ENCODE measurements at regions not wholly inside any gene's neighbourhood (a gene's known extent, or its start where the extent isn't known, plus 50 kb on each side); places are given as distances from the start of the nearest gene placed in this dataset.

- POLR2A ChIA-PET: no interaction called here
- no peak for FAIRE-seq
These were observed 101.6 kb upstream of the USP47 start for GRCh38 chr11:11740073-11740702.

GRCh38 chr11:11738370-11738769, 103.4 kb upstream of the USP47 start:
- H3K9me3 ChIP-seq (replicated peaks; ENCODE audit: control insufficient read depth, insufficient read depth, low read length): no peaks in the 10 kb centered on the region
- no peak overlapping the region for H3K4me2 ChIP-seq (ENCODE audit: insufficient read depth, low read length)
- DNase-seq (ENCODE audit: low read depth, low spot score) (no peak), FAIRE-seq (no peak)
- peaks cover 0 to 8% of the 10 kb centered on the region in 2 experiments for H3K27me3 ChIP-seq (ENCODE audit: control insufficient read depth in 2 of 2, insufficient read depth in 2 of 2, low read length in 2 of 2)
- dilution Hi-C loops (cut with MboI; ENCODE audit: extremely low pct_ligation_motif_present, low sequenced_read_pairs): no loop called here
- no TSS peak for BruUV-seq (replicated peaks)
- no peaks in the 10 kb centered on the region for H3K9me1 ChIP-seq (replicated peaks; ENCODE audit: control insufficient read depth, extremely low read depth, insufficient read depth, low read length)
- no peaks in the 10 kb centered on the region for H3K36me3 ChIP-seq (ENCODE audit: control insufficient read depth in 2 of 2, extremely low read depth in 1 of 2, insufficient read depth in 2 of 2, low read length in 2 of 2)
- POLR2A ChIA-PET: no interaction called here
- no peaks in the 10 kb centered on the region for H3K4me1 ChIP-seq (ENCODE audit: control insufficient read depth, extremely low read depth, insufficient read depth, low read length)
- H4K20me1 ChIP-seq (replicated peaks; ENCODE audit: control insufficient read depth, extremely low read depth, insufficient read depth, low read length): no peaks in the 10 kb centered on the region
- intact Hi-C loops (cut with micrococcal nuclease): no loop called here
- H3K27ac ChIP-seq (ENCODE audit: insufficient read depth, low read depth, low read length): no peak overlapping the region
- CTCF ChIA-PET: no interaction called here
- TF ChIP-seq JUN (IDR thresholded peaks at IDR 0.05; ENCODE audit: borderline replicate concordance, insufficient read depth, insufficient read length, low read depth) (no peak), FOS (IDR thresholded peaks at IDR 0.05; ENCODE audit: borderline replicate concordance, insufficient read depth, low read length) (no peak), CTCF (IDR thresholded peaks at IDR 0.05; ENCODE audit: extremely low read depth in 1 of 2, insufficient read depth in 1 of 2, low read depth in 1 of 2, low read length in 2 of 2) (no peak), GATA2 (IDR thresholded peaks at IDR 0.05; ENCODE audit: insufficient read depth, insufficient read length, low read depth, low read length) (no peak), MAX (IDR thresholded peaks at IDR 0.05; ENCODE audit: insufficient read depth, insufficient read length) (no peak), MYC (IDR thresholded peaks at IDR 0.05; ENCODE audit: low read depth, low read length) (no peak), EZH2 (IDR thresholded peaks at IDR 0.05; ENCODE audit: borderline replicate concordance, low read depth, low read length, severe bottlenecking) (no peak), POLR2AphosphoS5 (IDR thresholded peaks at IDR 0.05; ENCODE audit: insufficient read depth, low read depth, low read length) (no peak), POLR2A (IDR thresholded peaks at IDR 0.05; ENCODE audit: low read depth, low read length) (no peak)
- H3K79me2 ChIP-seq (ENCODE audit: control insufficient read depth, insufficient read depth, low read length): no peaks in the 10 kb centered on the region
- H3K4me3 ChIP-seq (replicated peaks in 1 of 3; ENCODE audit: insufficient read depth in 1 of 3, low read depth in 1 of 3, low read length in 3 of 3): no peak overlapping the region
- H2AFZ ChIP-seq (ENCODE audit: low read depth, low read length): no peak overlapping the region
- no peak overlapping the region for H3K9ac ChIP-seq (replicated peaks; ENCODE audit: extremely low read depth, insufficient read depth, low read length)

More at GRCh38 chr11:11740073-11740702, 101.6 kb upstream of the USP47 start:
- Histone ChIP-seq H2AFZ (ENCODE audit: low read depth, low read length) (no peak overlapping the region), H3K4me1 (ENCODE audit: control insufficient read depth, extremely low read depth, insufficient read depth, low read length) (no peaks in the 10 kb centered on the region), H3K4me3 (replicated peaks in 1 of 3; ENCODE audit: insufficient read depth in 1 of 3, low read depth in 1 of 3, low read length in 3 of 3) (no peak overlapping the region), H3K9me3 (replicated peaks; ENCODE audit: control insufficient read depth, insufficient read depth, low read length) (no peaks in the 10 kb centered on the region), H3K9me1 (replicated peaks; ENCODE audit: control insufficient read depth, extremely low read depth, insufficient read depth, low read length) (no peaks in the 10 kb centered on the region), H3K36me3 (ENCODE audit: control insufficient read depth in 2 of 2, extremely low read depth in 1 of 2, insufficient read depth in 2 of 2, low read length in 2 of 2) (no peaks in the 10 kb centered on the region), H3K4me2 (ENCODE audit: insufficient read depth, low read length) (no peak overlapping the region), H3K9ac (replicated peaks; ENCODE audit: extremely low read depth, insufficient read depth, low read length) (no peak overlapping the region), H3K27me3 (ENCODE audit: control insufficient read depth in 2 of 2, insufficient read depth in 2 of 2, low read length in 2 of 2) (peaks cover 0 to 3% of the 10 kb centered on the region in 2 experiments), H3K27ac (ENCODE audit: insufficient read depth, low read depth, low read length) (no peak overlapping the region), H4K20me1 (replicated peaks; ENCODE audit: control insufficient read depth, extremely low read depth, insufficient read depth, low read length) (no peaks in the 10 kb centered on the region), H3K79me2 (ENCODE audit: control insufficient read depth, insufficient read depth, low read length) (no peaks in the 10 kb centered on the region)
- DNase-seq (ENCODE audit: low read depth, low spot score): no peak
- intact Hi-C loops (cut with micrococcal nuclease) (no loop called here), dilution Hi-C loops (cut with MboI; ENCODE audit: extremely low pct_ligation_motif_present, low sequenced_read_pairs) (no loop called here)
- no TSS peak for BruUV-seq (replicated peaks)
- TF ChIP-seq EZH2 (IDR thresholded peaks at IDR 0.05; ENCODE audit: borderline replicate concordance, low read depth, low read length, severe bottlenecking) (no peak), GATA2 (IDR thresholded peaks at IDR 0.05; ENCODE audit: insufficient read depth, insufficient read length, low read depth, low read length) (no peak), FOS (IDR thresholded peaks at IDR 0.05; ENCODE audit: borderline replicate concordance, insufficient read depth, low read length) (no peak), POLR2A (IDR thresholded peaks at IDR 0.05; ENCODE audit: low read depth, low read length) (no peak)
- CTCF ChIA-PET: no interaction called here

All from endothelial cell of umbilical vein (primary cell).